ENCODE measurements at regions not wholly inside any gene's neighbourhood (a gene's known extent, or its start where the extent isn't known, plus 50 kb on each side); places are given as distances from the start of the nearest gene placed in this dataset.

GRCh38 chr1:38231941-38232340 is 185.3 kb upstream of the POU3F1 start:
- TF ChIP-seq REST (IDR thresholded peaks at IDR 0.05) (no peak), CTCF (IDR thresholded peaks at IDR 0.05; ENCODE audit: low read depth, low read length, missing input control) (no peak)

Data from liver (tissue), 2 donors.